GM12874 (cell line): ENCODE measurements at regions not wholly inside any gene's neighbourhood (a gene's known extent, or its start where the extent isn't known, plus 50 kb on each side); places are given as distances from the start of the nearest gene placed in this dataset.

Experiments used
- CTCF ChIP-seq: IDR thresholded peaks from 2 replicates; pipeline ENCODE4 v1.5.1; 2011; ENCODE audit warnings: low read depth, mild to moderate bottlenecking, control low read depth, low read length, moderate library complexity; ENCODE audit not compliant: insufficient read depth

- TF ChIP-seq CTCF: no peak
Measured at GRCh38 chr3:106908181-106908938, 468.9 kb upstream of the CCDC54 start.

GRCh38 chr3:106913111-106913698 lies 464.0 kb upstream of the CCDC54 start:
- no peak for TF ChIP-seq CTCF

- TF ChIP-seq CTCF: no peak
Measured at GRCh38 chr3:106913966-106914365, 463.3 kb upstream of the CCDC54 start.

GRCh38 chr3:106920609-106921008 lies 456.6 kb upstream of the CCDC54 start:
- no peak for TF ChIP-seq CTCF

GRCh38 chr3:106929081-106929480 lies 448.2 kb upstream of the CCDC54 start:
- TF ChIP-seq CTCF: no peak

GRCh38 chr3:106930086-106930485 lies 447.2 kb upstream of the CCDC54 start:
- no peak for TF ChIP-seq CTCF

GRCh38 chr3:106931904-106932303 lies 445.3 kb upstream of the CCDC54 start:
- no peak for TF ChIP-seq CTCF
